HG03520 (cell line): ENCODE measurements at regions not wholly inside any gene's neighbourhood (a gene's known extent, or its start where the extent isn't known, plus 50 kb on each side); places are given as distances from the start of the nearest gene placed in this dataset.

ENCODE experiments used
- ATAC-seq: cut with Tn5 transposase; IDR thresholded peaks from one replicate; pipeline ENCODE4 v1.9.1; 2021; ENCODE audit warnings: mild to moderate bottlenecking, moderate library complexity; ENCODE audit not compliant: unreplicated experiment

DNA sequence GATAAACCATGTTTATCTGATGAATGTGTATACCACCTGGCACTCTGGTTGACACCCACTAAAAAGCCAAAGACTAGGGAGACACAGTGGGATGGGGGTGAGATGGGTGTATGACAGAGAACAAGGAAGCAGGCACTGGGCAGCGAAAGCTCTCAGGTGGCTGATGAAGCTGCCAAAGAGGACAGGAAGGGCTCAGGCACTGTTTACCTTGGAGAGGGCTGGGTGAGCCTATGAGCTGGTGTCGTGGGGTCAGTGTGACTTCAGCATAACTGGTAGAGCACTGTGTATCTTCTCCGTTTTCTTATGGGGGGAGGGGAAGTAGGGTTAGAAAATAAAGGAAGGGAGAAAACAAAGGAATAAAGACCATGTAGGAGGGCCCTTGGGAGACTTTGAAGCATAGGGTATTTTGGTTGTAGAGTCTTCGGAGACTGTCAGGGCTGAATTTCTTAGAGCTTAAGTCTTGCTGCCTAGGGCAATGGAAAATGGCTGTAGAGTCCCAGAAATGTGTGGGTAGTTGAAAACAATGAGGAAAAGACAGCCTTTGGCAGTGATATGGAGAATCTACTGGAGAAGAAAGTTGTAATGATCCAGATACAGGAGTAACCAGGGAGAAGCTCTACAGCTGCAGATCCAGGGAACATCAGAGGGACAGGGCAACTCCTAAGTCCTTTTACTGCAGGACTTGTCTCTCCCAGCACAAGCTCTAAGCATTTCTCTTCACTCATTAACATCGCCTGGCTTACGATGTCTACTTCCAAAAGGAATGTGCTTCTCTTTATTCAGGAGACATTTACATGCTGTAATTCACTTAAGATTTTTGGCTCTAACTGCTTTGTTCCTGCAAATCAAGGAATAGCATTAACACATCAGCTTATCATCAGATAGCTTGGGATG is 120.0 kb downstream of the AQP4 start:
- no peak for ATAC-seq

DNA sequence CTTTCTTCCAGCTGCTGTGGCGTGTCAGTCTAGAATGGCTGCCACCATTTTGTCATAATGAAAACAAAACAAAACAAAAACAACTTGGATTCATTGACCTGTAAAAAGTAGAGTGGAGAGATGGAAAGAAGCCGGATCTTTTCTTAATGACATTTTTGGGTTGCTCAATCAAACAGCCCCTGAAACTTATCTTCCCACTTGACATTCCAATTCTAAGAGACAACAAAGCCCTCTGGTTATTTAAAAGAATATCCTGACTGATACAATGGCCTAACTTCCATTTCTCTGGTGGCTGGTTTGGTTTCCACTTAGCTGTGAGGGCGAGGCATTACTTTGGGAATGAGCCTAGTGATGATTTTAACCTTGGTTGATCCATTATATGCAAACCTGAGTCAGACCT is 123.7 kb downstream of the AQP4 start:
- ATAC-seq = no peak

DNA sequence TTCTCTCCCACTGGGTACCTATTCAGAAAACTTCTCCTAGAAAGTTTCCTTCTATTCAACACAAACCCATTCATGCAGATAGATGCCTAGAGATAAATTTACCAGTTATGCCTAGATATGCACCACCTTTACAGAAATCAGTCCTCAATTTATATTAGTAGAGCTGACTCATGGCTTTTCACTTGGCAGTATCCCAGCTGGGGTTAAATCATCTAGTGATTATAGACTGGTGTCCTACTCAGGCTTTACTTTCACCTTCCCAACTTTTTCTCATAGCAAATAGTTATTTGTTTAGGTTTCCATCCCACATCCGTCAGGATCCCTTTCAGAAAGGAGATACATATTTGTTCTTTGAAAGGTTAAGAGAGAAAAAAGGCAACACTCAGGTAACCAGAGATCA is 124.5 kb downstream of the AQP4 start:
- ATAC-seq = no peak

DNA sequence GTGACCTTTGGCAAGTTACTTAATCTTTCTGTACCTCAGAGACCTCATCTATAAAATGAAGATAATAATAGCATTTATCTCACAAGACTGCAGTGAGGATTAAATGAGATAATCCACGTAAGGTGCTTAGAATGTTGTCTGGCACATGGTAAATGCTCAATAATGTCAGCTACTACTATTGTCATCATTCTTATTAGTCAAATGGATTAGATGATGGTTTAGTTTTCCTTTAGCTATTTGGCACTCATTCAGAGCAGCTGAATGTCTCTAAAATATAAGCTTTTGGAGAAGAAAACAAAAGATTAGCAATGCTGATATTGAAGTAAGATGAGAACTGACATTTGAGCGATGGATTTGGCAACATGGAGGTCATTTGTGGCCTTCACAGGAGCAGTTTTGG is 125.1 kb downstream of the AQP4 start:
- no peak for ATAC-seq

DNA sequence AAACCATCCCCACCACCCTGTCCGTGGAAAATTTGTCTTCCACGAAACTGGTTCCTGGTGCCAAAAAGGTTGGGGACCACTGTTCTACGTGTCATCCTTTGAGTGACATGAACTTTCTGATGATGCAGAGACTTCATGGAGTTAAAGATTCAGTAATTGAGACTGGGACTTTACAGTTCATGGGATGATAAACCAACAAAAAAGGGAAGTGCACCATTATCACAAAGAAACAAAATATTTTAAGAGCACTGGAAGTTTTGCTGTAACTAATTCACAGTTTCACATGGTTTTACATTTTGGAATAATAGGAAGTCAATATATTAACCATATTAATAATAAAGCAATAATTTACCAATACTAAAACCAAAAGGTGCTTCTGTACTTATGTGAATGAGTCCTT is 126.8 kb downstream of the AQP4 start:
- ATAC-seq = no peak

DNA sequence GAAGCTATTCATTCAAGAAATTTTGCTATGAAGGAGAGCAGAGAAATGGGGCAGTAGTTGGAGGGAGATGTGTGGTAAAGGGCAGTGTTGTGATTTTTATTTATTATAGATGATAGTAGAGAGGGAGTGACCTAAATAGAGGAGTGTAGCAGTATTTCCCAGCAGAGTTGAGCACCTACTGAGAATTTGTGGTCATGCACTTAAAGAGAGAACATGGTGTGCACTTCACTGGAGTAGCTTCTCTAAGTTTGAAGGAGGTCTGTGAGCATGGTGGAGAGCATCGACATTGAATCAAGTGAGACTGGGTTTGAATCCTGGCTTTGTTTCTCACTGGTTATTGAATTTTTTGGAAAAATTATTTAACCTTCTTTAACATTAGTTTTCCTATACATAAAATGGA is 129.2 kb downstream of the AQP4 start:
- no peak for ATAC-seq

DNA sequence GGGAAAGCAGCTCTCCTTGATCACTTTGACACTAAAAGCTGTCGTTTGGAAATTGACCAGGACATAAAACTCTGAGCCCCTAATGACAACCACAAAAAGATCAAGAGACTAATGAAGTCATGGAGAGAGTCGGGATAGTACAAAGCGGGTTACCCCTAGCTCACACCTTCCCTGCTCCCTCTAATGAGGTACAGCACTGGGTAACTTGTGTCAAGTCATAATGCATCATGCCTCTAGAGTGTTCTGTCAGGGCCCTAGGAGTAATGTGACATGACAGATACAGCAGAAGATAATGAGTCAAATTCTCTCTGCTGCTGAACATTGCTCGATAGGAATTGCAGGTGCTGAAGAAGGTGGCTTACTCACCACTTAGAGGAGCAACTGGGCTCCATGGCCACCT is 130.7 kb downstream of the AQP4 start:
- ATAC-seq = no peak

DNA sequence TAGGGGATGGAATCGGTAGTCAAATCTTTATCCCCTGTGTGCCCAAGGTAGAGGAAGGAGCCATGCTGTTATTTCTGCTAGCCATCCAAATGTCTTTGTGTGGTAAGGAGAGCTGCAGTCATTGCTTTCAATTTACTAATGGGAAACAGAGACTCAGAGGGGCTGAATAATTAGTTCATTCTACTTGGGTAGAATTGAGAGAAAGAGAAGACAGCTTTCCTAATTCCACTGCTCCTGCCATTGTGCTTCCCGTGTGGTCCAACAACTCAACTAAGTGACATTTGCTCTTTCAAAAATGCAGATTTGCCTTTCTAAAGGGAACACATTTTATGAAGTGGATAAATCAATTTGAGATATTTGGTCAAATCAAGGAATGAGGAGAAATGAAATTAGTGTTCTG is 136.1 kb downstream of the AQP4 start:
- ATAC-seq = no peak

DNA sequence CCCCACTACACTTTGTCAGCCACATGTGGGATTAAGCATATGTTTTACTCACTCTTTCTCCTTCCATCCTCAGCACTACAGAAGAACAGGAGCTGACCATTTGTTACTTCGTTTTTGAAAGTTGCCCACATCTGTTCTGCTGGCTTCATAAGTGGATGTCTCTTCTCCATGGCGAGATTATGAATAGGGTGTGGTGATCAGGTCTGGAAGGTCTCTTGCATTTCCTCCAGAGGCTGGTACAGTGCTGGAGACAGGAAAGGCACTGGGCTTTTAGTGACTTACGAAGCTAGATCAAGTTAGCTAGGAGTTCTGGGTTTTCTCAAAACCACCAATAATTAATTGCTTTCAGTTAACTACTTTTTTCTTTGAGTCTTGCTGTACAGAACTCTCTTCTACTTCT is 136.5 kb downstream of the AQP4 start:
- ATAC-seq = no peak

DNA sequence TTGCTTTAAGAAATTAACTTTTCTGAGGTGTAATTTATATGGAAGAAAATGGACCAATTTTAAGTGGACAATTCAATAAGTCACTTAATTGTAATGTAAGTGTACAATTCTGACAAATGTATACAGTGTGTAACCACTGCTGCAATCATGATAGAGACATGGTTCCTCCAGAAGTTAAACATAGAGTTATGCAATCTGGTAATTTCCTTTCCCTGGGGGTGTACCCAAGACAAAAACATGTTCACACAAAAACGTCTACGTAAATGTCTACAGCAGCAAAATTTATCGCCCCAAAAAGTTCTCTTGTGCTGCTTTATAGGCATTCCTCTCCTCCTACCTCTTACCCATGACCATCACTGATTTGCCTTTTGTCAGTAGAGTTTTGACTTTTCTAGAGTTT is 141.5 kb downstream of the AQP4 start:
- ATAC-seq = no peak

DNA sequence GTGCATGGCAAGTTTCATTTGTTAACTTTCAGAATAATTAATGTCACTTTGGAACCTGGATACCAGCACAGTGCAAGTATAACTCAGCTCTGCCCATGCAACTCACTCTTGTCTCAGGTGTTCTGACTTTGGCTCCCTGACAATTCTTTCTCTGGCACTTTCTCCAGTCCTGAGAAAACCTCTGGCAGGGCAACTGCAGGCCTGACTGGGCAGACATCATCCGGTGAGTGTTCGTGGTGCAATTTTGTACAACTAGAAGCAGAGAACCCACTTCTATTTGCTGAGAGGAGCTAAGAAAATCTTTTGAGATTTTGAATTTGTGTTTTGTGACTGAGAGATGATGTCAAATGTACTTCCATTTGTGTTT is 143.0 kb downstream of the AQP4 start:
- no peak for ATAC-seq

DNA sequence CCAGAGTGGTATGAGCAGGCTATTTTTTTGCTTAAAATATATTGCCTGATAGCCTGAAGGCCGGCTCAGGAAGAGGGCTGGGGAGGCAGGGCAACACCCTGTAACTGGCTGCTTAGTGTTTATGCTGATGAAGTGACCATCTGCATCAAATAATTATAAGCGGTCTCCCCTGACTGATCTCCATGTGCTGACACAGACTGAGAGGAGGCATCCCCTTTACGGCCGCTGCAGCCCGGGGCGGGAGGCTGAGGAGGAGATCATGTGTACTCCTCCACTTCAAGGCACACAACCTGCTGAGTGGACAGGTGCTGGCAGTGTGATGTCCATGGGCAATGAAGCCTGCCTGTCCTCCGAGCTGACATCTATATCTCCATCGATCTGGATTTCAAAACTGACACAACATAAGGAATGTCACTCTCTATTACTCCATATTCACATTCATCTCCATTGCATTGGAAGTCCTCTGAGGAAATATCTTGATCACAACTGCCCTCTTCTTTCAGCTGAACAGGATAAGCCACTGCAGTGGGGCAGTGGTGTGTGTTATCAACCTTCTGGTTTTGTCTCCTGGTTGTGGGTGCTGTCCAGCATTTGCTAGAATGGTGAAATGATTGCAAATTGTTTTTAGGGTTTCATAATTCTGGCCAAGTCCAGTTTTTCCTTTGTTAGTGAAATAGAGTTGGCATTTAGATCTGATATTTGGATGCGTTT is 143.5 kb downstream of the AQP4 start:
- no peak for ATAC-seq

DNA sequence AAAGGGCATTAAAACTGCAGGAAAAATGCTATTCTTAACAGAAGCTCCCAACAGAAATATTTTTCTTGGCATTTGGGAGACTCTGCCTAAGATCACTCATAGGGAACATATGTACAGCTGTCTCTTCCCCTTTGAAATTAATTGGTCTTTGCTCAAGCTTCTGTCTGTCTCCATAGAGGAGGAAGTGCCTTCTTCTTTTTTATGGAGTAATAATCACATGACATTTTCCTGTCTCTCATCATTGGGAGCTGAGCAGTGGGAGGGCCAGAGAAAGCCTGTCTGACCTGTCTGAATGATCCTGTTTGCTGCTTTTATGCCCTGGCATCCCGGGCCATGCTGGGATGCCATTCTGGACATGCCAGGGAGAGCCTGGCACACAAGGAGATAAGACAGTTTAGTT is 145.6 kb downstream of the AQP4 start:
- ATAC-seq = no peak

DNA sequence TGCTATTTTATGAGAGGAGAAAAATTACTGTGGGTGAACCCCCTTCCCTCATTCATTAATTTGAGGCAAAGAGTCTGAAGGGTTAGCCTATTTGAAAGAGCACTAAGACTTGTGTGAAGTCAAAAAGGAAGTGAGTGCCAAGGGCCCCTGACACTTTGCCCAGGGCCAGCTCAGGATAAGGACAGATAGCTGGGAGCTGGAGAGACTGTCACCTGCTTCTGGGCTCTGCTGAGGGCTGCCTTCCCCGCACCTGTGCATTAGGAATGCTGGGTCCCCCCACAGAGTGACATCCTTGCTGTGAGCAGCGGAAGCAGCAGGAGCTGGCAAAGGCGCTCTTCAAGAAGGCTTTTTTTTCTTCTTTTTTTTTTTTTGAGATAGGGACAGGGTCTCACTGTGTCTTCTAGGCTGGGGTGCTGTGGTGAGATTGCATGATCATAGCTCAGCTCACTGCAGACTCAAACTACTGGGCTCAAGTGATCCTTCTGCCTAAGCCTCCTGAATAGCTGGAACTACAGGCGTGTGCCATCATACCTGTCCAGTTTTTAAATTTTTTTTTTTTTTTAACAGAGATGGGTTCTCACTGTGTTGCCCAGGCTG is 148.3 kb downstream of the AQP4 start:
- no peak for ATAC-seq

DNA sequence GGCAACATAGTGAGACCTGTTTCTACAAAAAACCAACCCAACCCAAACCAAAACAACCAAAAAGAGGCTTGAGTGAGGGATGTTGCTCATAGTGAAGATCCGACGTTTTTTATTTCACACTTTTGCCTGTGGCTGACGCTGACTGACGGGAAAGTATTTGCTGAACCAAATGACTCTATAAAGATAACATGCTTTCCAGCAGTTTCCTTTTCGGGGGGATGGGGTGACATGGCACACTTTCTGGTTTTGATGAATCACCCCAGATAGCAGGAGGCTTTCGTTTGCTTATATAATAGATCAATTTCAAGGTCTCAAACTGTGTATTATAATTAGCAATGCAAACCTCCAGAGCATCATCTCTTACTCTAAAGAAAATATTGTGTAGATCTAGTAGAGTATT is 150.8 kb downstream of the AQP4 start:
- ATAC-seq = no peak

DNA sequence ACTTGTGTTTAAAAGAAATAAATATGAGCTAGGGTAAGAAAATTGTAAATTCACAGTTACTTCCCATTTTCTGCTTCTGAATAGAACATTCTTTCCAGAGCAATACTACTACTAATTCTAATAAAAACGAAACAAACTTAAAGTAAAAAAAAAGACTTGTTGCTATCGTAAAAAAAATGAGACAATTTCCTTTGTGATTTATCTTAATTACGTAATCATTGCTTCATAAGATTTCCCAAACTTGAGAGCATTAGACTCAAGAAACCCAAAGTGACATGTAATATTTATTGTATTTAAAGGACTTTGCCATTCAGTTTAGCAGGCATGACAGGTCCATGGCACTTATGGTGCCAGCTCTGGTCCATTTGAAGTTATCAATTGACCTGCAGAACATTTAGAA is 153.8 kb downstream of the AQP4 start:
- no peak for ATAC-seq

DNA sequence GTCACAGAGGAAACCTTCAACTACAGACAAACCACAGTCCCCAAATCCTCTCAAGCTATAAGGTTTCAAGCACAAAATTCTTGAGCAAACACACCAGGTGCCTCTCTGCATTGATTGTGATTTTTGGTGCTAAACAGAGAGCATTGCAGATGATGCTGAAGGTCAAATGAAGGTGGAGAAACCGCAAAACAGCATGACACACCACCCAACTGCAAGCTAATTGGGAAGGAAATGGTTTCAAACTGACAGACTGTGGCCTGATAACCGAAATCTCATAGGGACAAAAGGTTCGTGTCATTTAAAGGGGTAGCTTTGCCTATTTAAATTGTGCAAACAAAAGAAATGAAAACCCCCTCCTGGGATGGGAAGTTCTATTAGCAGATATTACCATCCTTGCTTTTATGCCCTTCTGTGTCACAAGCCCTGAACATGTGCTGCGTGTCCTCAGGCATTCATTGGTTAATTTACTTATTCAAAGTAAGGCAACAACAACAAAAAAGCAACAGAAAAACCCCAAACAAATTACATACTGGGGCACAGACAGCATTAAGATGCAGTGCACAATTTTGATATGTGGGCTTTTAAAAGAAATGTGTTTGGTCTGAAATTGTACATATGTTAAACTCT is 154.9 kb downstream of the AQP4 start:
- peak; percentile 87 for ATAC-seq

DNA sequence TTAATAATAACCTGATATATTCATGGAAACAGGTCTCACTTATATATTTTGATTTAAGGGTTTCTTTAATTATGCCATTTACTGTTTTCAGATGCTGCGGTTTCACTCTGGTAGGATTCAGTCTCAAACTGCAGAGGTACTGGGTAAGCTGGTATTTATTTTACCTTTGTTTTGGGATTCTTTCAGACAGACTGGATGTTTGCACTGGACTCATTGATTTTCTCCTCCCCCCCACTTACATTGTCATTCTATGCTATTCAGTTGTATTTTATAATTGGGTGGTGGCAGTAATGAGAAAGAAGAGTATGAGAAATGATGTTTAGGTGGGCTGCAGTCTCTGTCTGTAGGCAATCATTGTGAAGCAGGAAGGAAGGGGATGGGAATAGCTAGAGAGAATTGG is 155.6 kb downstream of the AQP4 start:
- no peak for ATAC-seq

DNA sequence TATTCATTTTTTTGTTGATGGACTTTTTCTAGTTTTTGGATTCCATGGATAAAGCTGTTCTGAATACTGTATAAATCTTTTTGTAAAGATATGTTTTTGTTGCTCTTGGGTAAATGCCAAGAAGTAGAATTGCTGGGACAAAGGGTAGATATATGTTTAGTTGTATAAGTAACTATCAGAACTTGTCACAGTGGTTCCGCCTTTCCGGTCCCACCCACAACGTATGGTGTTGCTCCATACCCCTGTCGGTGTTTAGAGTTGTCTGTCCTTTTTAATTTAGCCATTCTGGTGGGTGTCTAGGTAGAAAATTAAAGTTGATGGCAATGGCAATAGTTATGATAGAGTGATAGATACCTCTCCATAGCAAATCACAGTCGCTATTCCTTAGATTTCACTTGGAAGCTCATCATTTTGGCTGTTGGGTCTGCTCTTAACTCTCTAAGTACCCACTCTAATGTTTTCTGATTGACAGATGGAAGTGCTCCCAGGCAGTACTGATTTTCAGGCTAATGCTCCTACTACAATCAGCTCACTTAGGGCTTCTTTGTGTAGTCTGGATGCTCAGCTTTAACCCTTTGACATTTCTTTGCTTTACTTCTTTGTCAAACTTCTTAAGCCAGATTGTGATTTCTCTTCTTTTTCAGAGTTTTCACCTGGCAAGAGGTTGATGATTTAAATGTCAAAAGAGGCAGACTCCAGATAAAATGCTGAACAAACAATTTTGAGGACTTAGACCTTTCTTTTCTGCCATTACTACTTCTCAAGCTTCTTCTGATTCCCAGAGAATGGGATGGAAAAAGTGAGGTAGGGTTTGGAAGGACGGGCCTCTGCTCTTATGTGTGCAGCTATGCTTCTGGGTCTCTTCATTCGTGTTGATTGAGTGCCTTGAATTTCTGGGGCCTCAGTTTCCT is 156.4 kb downstream of the AQP4 start:
- no peak for ATAC-seq

DNA sequence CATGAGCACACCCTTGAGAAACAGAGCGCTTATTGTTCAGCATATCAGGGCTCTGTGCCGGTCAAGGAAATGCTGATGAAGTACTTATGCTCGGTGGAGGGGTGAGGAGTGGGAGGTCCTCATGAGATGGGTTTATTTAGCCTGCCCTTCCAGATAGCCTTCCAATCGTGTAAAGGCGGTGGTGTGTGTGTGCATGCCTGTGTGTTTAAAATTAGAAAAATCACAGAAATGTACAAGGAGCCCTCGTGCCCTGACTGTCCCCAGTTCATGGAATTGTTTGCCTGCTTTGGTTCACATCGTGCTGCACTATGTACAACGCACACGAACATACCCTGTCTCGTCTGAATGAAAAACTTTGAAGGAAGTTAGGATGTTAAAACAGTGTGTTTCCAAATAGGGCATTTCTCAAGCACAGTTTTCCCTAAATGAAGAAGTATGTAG is 158.6 kb downstream of the AQP4 start:
- no peak for ATAC-seq

DNA sequence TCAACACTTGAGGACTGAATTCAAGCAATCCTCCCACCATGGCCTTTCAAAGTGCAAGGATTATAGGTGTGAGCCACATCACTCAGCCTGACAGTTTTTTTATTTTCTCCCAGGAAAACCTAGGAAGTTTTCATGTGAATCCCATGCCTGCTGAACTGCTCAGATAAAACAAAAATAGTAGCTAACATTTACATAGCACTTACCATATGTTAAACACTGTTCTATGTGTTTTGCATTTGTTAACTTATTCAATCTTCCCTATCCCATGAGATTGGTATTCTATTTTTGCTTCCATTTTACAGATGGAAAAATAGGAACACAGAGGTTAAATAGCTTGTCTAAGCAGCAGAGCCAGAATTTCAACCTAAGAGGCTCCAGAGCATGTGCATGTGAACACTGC is 157.4 kb upstream of the KCTD1 start:
- ATAC-seq = no peak
